ENCODE measurements at regions not wholly inside any gene's neighbourhood (a gene's known extent, or its start where the extent isn't known, plus 50 kb on each side); places are given as distances from the start of the nearest gene placed in this dataset.

DNA sequence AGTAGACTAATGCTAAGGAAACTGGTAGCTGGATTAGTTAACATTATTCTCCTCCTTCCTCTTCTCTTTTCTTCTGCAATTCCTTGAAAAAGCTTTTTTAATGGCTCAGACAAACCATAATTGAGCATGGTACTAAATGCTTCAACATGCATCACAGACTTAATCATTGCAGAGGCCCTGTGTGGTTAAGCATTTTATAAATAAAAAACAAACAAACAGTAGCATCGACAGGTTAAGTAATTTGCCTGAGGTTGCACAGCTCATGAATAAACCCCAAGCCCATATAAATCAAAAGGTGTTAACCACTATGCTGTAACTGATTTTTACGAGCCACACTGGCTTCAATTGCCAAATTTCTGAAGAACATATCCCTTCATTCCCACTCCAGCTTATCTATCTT lies 462.1 kb downstream of the LMO4 start:
- TF ChIP-seq POLR2A (IDR thresholded peaks at IDR 0.05) = no peak
- no peak for TF ChIP-seq CTCF (IDR thresholded peaks at IDR 0.05)

All from suprapubic skin (tissue), 3 donors.